ENCODE measurements at regions not wholly inside any gene's neighbourhood (a gene's known extent, or its start where the extent isn't known, plus 50 kb on each side); places are given as distances from the start of the nearest gene placed in this dataset.

GRCh38 chr13:89343165-89343564, 1672.0 kb downstream of the SLITRK5 start:
- no peak for TF ChIP-seq GATA3 (IDR thresholded peaks at IDR 0.05; ENCODE audit: low read depth, low read length)
- TF ChIP-seq GATA2 (IDR thresholded peaks at IDR 0.05; ENCODE audit: low read depth, low read length): no peak

Data from SH-SY5Y (cell line).